Thymus (tissue), 11 donors: ENCODE measurements at regions not wholly inside any gene's neighbourhood (a gene's known extent, or its start where the extent isn't known, plus 50 kb on each side); places are given as distances from the start of the nearest gene placed in this dataset.
"Not testable (repeated sequence)": the region's sequence is repeated elsewhere in the genome, so short reads cannot be mapped to it uniquely, and the experiment has no call there.

Experiments used
- DNase-seq, 9 donors: peaks; one replicate each; pipeline ENCODE4 v3.0.0-alpha.2; 2013; ENCODE audit warnings: low spot score in 9 of 9, low read depth in 6 of 9, missing footprints in 1 of 9
- H3K27ac ChIP-seq, 2 donors: one replicate each; pipeline ENCODE4 v1.5.1; 2013; ENCODE audit warnings: control low read depth in 1 of 2, low read depth in 1 of 2, low read length in 1 of 2, mild to moderate bottlenecking in 1 of 2, moderate library complexity in 1 of 2
- H3K27me3 ChIP-seq, 2 donors: one replicate each; pipeline ENCODE4 v1.5.1; 2013; ENCODE audit warnings: low read length in 1 of 2; ENCODE audit not compliant: control insufficient read depth in 2 of 2, insufficient read depth in 1 of 2
- H3K36me3 ChIP-seq, 2 donors: one replicate each; pipeline ENCODE4 v1.5.1; 2013; ENCODE audit warnings: low read length in 1 of 2, mild to moderate bottlenecking in 1 of 2, moderate library complexity in 1 of 2; ENCODE audit not compliant: control insufficient read depth in 2 of 2, insufficient read depth in 2 of 2
- H3K4me1 ChIP-seq, 2 donors: one replicate each; pipeline ENCODE4 v1.5.1; 2013; ENCODE audit warnings: low read length in 2 of 2; ENCODE audit not compliant: control insufficient read depth in 2 of 2, insufficient read depth in 2 of 2
- H3K4me3 ChIP-seq, 2 donors: one replicate each; pipeline ENCODE4 v1.5.1; 2013; ENCODE audit warnings: low read length in 2 of 2, control low read depth in 1 of 2, mild to moderate bottlenecking in 1 of 2
- H3K9me3 ChIP-seq, 2 donors: one replicate each; pipeline ENCODE4 v1.5.1; 2013; ENCODE audit warnings: low read length in 1 of 2, mild to moderate bottlenecking in 1 of 2; ENCODE audit not compliant: control insufficient read depth in 2 of 2, insufficient read depth in 1 of 2
- WGBS: extraction: QIAGEN DNeasy Blood & Tissue Kit; methylation state at CpG from one replicate; pipeline ENCODE4 v1.1.7; 2013; 5-methylcytosine and 5-hydroxymethylcytosine counted together
- donor health status: healthy.

DNA sequence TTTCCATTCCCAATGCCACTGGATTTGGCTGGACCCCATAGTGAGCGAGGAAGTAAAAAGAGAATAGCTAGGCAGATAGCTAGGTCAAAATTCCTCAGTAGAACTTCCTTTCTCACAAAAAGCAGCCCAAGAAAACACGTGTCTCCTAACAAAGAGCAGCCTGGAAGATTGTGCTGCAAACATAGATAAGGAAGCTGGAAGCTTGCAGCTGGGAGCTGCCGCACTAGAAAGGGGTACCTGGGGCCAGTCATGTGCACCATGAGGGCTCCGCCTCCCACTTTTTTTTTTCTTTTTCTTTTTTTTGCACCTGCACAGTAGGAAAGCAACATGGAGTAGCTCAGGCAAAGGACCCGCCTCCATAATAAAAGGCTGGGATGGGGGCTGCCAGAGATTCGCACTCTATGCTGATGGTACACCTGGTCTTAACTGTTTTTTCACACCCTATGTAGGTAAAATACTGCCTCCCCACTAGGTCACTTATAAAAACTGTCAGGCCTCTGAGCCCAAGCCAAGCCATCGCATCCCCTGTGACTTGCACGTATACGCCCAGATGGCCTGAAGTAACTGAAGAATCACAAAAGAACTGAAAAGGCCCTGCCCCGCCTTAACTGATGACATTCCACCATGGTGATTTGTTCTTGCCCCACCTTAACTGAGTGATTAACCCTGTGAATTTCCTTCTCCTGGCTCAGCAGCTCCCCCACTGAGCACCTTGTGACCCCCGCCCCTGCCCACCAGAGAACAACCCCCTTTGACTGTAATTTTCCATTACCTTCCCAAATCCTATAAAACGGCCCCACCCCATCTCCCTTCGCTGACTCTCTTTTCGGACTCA lies 521.6 kb downstream of the IRS2 start:
- H3K4me3 ChIP-seq, H3K36me3 ChIP-seq, H3K9me3 ChIP-seq, H3K4me1 ChIP-seq, H3K27me3 ChIP-seq, DNase-seq, H3K27ac ChIP-seq: not testable (repeated sequence)
- WGBS: 75% methylated on average over 13 of the region's 14 CpGs

GRCh38 chr13:109257761-109258157 lies 528.6 kb downstream of the IRS2 start:
- H3K9me3 ChIP-seq, DNase-seq, H3K27ac ChIP-seq, H3K4me1 ChIP-seq, H3K36me3 ChIP-seq, H3K4me3 ChIP-seq, H3K27me3 ChIP-seq: not testable (repeated sequence)
- WGBS: 94% methylated on average over 6 of the region's 6 CpGs
